Neural cell (in vitro differentiated cells): ENCODE measurements at regions not wholly inside any gene's neighbourhood (a gene's known extent, or its start where the extent isn't known, plus 50 kb on each side); places are given as distances from the start of the nearest gene placed in this dataset.

ENCODE experiments used
- EZH2 ChIP-seq: fragments of 200-600, 300-800 bp; shearing (Covaris generic), sonication (generic); IDR thresholded peaks from 2 replicates; pipeline ENCODE4 v1.6.1; 2014; ENCODE audit warnings: antibody characterized with exemption, low read length, borderline replicate concordance, mild to moderate bottlenecking; ENCODE audit not compliant: insufficient read depth, poor library complexity, severe bottlenecking
- TF ChIP-seq, protein P1 (sequence below): fragments of 450-650 bp; IDR thresholded peaks from 2 replicates; pipeline ENCODE4 v1.5.1; 2014; ENCODE audit warnings: antibody characterized with exemption, mild to moderate bottlenecking, moderate library complexity; ENCODE audit not compliant: poor library complexity, severe bottlenecking

GRCh38 chr2:235270956-235271355, 222.9 kb upstream of the AGAP1 start:
- no peak for TF ChIP-seq EZH2
- TF ChIP-seq, protein P1, sequence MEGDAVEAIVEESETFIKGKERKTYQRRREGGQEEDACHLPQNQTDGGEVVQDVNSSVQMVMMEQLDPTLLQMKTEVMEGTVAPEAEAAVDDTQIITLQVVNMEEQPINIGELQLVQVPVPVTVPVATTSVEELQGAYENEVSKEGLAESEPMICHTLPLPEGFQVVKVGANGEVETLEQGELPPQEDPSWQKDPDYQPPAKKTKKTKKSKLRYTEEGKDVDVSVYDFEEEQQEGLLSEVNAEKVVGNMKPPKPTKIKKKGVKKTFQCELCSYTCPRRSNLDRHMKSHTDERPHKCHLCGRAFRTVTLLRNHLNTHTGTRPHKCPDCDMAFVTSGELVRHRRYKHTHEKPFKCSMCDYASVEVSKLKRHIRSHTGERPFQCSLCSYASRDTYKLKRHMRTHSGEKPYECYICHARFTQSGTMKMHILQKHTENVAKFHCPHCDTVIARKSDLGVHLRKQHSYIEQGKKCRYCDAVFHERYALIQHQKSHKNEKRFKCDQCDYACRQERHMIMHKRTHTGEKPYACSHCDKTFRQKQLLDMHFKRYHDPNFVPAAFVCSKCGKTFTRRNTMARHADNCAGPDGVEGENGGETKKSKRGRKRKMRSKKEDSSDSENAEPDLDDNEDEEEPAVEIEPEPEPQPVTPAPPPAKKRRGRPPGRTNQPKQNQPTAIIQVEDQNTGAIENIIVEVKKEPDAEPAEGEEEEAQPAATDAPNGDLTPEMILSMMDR = no peak
